NCI-H1105 (cell line): ENCODE measurements at regions not wholly inside any gene's neighbourhood (a gene's known extent, or its start where the extent isn't known, plus 50 kb on each side); places are given as distances from the start of the nearest gene placed in this dataset.

Experiments used
- DNase-seq: peaks from one replicate; lab custom pipeline; 2025; lab: John Stamatoyannopoulos, UW

DNA sequence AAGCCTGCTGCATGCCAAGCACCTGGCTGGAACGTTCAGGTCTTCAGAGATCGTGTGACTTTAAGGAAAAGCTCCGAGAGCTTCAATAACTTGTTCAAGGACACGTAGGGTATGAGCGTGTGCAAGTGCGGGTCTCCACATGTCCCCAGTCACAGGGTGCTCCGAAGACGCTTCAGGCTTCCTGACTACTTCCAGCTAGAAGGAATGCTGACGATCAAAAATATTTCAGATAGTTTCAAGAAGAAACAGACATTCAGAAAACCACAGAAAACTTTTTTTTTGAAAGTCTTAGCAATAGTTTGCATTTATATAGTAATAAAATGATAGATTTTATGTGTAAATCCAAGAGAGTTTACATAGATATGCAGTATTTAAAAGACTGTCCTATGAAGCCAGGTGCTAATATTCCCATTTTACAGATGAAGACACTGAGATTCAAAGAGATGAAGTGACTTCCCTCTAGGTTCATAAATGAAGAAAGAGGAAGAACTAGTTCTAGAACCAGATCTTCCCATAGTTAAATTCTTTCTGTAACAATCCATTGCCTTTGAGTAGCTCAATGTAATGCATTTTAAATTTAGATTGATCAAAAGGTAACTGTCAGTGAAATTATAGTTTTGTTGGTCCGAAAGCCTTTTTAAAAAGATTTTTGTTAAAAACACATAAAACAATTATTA lies 247.6 kb downstream of the MYLK4 start:
- DNase-seq, result no peak

DNA sequence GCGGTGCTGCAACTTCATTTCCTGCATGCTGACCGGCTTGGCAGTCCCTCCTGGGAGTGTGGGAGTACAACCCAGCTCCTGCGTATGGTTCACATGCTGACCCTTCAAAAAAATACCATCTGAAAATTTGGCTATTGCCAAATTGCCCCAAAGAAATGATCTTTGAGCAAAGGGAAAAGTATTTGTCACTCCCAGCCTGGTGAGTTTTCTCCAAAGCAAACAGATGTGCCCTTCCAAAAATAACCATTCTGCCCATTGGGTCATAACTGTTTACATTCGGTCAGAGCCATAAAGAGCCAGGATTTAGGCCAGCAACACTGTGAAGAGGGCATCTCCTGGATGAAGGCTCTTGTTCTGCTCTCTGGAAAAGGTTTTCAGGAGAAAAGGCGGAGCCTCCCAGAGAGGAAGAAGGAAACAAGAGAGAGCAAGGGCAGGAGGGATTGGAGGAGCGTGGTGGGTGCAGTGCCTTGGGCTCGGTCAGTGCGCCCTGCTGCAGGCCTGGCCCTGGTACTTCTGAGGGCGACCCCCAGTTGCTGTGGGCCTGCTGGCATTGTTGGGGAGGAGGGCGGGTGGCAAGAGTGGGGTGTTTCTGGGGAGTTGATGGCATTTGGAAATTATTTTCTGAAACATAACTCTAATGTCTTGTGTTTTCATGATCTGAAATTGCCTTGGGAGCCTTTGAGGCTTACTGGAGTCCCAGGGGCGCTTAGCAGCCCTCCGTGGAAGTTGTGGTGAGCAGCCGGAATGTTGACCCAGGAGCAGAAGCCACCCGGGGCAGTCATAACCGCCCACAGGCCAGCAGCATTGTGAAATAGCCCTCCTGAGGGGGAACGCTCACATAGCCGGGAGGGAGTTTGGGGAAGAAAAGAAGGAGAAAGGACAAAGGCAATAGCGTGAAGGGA lies 248.4 kb downstream of the MYLK4 start:
- DNase-seq, result no peak

DNA sequence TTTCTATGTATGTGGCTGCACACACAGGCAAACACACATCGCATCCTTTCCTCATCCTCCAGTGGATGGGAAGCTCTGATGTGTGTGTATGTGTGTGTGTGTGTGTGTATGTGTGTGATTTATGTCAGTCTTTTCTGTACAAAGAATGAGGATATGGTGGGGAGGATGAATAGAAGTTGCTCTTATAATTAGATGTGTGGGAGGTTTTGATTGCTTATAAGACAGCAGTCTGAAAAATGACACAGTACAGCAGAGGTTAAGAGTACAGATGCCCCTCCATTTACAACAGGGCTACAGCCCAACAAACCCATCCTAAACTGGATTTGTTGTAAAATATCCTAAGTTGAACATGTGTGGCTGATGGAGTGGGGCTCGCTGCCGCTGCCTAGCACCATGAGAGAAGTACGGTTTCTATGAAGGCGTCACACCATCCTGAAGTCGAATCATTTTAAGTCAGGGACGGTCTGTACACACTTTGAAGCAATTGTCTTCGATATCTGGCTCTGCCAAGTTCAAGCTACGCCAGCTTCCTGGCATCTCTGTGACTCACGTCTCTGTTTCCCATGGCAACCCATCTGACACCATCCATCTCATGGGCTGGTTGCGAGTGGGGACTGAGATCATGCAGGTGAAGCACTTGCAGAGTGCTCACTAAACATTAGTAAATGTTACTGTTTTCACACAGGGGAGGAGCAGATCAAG lies 252.6 kb downstream of the MYLK4 start:
- DNase-seq, result peak; percentile 26

DNA sequence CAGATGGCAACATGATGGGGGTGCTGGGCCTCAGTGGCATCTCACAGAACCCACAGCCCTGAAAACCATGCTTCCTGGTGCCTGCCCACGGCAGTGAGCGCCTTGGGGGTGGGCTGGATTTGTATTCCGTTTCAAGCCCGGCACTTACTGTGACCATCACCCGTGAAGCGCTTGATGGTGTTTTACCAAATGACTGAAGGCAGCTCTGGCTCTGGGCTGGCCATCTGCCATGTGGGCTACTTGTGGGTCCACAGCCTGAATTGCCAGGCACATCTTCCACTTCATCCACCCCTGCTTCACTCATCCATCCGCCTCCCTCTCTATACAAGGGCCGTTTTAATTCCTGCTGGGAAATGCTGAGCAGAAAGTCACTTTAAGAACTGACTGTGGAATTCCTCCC lies 250.9 kb upstream of the GMDS start:
- no peak for DNase-seq

DNA sequence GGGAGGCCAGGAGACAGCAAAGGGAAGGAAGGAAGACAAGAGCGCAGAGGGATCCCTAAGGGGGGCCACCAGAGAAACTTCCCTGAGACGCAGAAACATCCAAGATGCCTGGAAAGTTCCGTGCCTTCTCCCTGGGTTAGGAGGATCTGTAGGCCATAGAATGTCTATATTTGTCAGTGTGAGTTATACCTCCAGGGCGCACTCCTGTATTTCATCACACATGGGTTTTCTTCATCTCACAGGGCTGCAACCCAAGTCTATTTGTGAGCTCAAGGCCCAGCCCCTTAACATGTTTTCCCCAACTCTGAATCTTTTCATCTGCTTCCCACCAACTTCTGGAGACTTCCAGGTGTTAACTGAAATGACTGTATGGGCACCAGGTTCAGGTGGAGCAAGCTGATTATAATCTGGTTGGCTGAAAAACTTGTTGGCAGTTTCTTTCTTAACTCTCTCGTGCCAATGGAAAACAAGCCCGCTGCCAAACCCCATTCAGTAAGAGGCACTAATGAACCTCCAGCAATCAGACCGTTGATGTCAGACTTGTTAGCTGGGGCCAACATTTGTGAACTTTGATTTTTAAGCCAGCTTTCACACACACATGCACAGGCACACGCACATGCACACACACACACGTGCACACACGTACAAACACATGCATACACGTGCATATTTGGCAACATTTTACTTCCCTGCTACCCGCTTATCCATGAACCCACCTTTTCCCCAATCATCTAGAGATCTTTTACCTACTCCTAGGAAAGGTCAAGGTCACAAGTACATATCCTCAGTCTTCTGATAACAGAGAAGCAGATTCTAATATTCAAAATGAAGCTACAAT lies 247.5 kb upstream of the GMDS start:
- DNase-seq, result no peak

DNA sequence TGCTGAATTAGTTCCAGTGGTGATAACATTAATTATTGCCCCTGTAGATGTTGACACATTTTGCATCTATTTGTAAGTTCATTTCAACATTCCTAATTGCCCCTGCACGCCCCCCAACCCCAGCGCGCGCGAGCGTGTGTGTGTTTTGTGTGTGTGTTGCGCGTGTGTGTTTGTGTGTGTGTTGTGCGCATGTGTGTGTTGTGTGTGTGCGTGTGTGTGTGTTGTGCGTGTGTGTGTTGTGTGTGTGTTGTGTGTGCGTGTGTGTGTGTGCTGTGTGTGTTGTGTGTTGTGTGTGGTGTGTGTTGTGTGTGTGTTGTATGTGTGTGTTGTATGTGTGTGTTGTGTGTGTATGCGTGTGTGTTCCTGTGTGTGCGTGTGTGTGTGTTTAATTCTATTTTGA lies 245.7 kb upstream of the GMDS start:
- no peak for DNase-seq

DNA sequence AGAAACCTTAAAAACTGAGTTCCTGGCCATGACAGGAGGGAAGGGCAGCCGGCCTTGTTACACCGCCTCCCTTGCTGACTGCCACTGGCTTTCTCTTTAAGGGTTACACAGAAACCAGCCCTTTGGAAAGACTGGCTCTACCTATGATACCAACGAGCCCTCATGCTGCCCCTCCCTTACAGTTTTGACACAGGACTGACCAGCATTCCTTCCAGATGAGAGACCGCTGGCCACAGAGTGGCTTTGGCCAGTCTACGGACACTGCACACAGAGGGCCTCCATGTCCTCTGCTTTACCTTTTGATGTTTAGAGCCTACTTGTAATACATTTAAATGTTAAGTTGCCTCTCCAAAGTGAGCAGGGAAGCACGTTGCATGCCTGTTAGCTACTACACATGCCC lies 243.2 kb upstream of the GMDS start:
- DNase-seq, result no peak

DNA sequence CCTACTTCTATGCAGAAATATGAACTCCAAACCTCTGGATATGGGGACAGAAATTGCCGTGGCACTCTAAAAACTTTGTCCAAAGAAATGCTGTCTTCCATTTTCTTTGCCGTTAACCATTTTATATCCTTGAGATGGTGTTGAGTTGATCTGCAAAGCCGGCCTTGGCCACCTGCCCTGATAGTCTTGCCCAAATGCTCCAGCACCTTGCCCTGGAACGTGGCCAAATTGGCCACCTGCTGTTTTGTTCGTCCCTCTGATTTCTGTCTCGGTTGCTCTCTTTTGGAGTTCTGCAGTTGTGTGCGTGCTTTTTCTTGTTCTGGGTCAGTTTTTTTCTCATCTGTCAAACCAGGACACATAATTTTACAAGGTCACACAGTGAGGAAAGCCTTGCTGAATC lies 239.7 kb upstream of the GMDS start:
- DNase-seq, result peak; percentile 90

DNA sequence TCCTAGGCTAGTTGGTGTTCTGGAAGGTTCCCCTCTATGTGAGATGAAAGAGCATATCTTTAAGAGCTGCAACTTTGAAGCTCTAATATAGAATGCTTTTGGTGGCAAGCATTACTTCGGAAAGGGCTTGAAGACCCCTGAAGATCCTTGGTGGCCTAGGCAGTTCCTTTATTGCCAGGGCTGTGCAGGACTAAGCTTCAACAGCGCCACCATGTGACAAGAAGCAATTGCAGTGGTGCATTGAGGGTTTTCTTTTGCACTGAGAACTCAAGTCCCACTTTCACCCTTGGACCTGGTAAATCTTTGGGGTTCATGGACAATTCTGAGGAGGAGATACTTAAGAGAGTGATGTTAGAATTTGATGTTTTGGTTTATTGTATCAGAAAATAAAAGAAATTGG lies 237.4 kb upstream of the GMDS start:
- DNase-seq, result no peak

DNA sequence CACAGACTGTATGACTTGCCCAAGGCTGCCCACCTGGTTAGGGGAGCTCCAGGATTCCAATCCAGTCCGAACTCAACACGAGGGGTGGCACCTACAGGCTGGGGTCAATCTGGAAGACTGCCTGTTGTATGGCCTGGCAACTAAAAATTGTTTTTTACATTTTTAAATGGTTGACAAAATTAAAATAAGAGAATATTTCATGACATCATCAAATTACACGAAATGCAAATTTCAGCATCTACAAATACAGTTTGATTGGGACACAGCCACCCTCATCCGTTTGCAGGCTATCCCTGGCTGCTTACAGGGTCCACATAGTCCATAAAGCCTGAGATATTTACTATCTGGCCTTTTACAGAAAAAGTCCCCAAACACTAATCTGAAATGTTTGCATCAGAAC lies 235.9 kb upstream of the GMDS start:
- no peak for DNase-seq

DNA sequence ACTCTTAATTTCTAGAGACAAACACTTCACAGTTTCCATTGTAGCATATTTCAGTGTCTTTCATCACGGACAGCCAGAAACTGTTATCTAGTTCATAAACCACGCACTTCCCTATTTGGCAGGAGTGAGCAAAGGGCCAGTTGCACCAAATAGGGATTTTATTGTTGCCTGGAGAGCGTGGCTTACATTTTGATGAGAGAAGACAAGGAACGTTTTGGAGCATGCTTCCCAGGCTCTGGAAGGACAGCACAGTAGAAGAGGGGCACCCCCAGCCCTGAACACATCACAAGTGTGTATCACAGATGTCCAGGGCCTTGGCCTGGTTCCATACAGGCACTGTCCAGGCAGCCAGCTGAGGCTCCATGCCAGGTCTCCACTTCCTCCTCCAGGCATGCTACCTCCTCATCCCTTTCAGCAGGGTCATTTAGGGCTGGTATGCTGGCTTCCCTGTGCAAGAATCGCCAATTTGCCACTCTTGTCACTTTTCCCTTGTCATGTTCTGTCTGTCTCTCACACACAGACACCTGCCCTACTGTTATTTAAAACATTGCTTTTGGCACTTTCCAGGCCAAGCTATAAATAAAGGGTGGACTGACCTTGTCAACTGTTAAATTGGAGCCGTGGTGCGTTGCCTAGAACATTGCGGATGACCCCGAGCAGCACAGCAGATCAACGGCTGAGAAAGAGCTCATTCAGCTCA lies 235.0 kb upstream of the GMDS start:
- DNase-seq, result no peak

DNA sequence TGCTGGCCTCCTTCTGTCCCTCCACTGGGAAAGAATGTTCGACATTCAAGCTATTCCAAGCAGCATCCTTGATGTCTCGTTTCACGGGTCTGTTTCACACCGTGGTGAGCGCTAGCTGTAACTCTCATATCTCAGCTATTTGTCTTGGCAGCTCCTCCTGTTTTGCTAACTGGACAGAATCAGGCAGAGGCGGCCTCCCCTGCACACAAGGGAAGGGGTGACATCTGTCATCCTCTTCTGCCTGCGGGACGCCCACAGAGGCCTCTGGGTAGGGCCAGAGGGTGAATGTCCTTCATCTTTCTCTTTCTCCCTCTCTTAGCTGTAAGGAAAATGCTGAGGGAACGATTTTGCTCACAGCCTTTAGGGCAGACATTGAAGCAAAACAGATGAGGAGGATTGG lies 232.8 kb upstream of the GMDS start:
- DNase-seq, result no peak

DNA sequence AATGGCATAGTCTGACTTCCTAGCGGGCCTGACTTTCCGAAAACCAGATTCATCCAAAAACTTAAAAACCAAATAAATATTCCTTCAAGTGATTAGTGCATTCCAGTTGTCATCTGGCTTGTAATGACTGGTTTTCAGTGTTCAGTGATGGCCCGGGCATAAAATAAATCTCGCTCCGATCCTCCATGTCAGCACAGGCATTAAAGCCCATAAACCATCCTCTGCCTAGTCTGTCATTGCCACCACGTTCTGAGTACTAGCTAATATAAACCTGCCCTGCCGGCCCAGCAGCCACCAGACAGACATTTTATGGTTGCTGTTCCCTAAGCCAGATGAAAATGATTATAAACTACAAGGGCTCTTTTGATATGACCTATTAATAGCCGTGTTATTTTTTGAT lies 232.3 kb upstream of the GMDS start:
- no peak for DNase-seq

DNA sequence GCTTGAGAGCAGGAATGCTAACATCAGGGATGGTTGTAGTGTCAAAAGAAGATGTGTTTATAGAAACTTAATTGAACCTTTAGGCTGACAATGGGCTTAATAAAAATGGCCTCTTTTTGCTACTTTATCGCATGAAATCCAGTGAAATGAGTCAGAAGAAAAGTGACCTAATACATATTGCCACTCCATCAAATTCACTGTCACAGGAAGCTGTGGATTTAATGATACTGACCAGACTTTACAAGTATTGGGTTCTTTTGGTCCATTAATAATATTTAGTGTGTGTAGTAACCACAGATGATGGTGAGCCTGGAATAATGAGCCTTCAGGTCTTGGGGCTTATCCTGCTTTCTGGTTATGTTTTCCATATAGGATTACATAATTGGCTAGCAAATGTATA lies 231.8 kb upstream of the GMDS start:
- no peak for DNase-seq

DNA sequence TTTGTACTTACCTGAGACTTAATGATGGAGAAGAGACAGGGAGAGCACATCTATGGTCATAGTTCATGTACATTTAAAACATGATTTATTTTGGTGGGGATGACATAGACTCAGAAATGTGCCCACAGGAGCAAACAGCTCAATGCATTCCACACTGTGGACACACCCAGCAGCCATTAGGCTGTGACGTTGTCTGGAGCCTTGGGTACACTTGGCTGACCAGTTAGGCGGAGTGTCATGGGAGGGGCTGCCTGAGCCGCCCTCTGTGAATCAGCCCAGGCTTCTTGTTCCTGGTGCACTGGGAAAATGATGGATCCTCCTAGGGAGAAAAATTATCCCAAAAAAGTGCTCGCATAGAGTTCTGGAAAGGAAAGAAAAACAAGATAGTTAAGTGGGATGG lies 231.0 kb upstream of the GMDS start:
- DNase-seq, result no peak

DNA sequence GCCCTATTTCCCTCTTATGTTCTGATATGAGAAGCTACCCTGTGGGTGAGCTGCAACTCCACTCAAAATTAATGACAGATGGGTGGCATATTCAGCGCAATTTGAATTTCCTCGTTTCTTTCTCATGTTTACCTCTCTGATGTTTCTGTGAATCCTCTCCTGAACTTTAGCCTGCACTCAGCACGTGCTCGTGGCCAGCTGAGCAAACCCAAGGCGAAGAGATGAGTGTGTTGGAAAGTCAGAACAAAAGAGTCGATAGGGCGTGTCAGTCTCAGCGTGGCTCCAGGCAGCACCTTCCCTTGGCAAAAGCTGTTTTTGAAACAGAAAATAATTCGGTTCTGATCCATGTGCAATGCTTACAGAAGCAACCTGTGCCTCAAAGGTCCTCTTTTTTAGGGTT lies 226.1 kb upstream of the GMDS start:
- DNase-seq, result no peak

DNA sequence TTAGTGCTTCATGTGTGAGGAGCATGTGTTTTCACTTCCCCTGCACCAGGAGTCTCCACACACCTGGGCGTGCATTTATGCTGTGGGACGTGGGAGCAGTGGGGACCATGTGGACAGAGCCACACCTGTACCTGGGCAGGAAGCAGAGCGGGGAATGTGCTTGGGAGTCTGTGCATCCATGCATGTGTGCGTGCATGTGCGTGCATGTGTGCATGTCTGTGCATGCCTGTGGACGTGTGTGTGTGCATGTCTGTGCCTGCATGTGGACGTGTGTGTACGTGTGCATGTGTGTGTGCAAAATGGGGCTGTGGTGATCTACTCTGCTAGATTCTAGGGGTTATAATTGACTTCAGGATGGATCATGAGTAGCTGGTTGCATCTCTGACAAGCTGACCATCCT lies 224.0 kb upstream of the GMDS start:
- DNase-seq, result no peak

DNA sequence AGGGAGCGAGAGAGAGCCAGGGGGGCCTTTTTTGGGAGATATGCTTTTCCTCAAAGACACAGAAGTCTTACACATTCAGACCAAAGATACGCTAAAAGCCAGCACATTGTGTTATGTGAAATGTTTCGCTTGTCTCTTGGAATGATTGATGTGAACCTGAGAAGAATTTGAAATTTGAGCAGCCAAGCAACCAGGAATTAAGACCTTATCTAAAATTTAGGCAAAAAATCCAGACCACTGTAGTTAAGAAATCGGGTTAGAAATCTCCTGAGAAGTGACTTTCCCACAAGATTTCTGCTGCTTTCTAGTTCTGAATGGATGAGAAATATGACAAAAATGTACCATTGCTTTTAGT lies 223.2 kb upstream of the GMDS start:
- no peak for DNase-seq

DNA sequence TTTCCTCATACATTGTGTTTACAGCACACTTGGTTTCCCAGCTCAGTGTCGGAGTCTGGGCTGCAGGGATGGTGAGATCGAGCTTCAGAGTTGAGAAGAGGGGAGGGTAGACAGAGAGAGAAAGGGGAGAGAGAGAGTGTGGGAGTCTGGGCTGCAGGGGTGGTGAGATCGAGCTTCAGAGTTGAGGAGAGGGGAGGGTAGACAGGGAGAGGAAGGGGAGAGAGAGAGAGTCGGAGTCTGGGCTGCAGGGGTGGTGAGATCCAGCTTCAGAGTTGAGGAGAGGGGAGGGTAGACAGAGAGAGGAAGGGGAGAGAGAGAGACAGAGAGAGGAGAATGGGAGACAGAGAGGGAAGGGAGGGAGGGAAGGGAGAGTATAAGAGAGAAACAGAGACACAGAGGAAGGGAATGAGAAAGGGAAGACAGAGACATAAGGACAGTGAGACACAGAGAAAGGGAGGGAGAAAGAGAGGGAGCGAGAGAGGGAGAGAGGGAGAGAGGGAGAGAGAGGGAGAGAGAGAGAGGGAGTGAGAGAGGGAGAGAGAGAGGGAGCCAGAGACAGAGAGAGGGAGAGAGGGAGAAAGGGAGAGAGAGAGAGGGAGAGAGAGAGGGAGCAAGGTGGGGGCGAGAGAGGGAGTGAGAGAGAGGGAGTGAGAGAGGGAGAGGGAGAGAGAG lies 222.7 kb upstream of the GMDS start:
- no peak for DNase-seq

DNA sequence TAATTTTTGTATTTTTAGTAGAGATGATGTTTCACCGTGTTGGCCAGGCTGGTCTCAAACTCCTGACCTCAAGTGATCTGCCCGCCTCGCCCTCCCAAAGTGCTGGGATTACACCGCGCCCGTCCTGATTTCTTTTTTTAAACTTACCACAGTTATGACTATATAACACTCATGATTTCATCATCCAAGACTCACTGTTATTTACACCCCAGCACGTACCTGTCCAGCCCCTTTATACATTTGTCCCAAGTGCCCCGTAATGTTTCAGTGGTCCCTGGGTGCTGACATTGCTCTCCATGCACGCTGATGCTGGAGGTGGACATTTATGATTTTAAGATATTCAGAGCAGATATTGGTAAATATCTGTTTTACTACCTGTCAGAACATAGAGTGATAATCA lies 219.9 kb upstream of the GMDS start:
- no peak for DNase-seq

DNA sequence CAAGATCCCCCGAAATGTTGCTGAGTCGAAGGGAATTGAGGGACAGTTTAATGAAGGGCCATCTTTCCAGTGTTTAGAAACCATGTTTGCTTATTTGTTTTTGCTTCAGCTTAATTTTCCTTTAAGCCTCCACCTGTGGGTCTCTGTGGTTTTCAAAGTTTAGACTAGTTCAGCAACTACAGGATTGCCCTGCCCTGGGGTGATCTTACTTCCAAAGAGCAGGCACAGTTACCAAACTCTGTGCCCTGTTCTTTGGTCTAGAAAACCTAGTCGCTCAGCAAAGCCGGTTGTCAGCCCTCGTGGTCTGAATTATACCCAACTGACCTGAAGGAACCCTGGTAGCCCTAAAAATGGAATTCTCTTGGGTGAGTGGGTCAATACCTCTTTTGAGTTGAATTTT lies 219.2 kb upstream of the GMDS start:
- DNase-seq, result no peak
